ENCODE measurements at regions not wholly inside any gene's neighbourhood (a gene's known extent, or its start where the extent isn't known, plus 50 kb on each side); places are given as distances from the start of the nearest gene placed in this dataset.

DNA sequence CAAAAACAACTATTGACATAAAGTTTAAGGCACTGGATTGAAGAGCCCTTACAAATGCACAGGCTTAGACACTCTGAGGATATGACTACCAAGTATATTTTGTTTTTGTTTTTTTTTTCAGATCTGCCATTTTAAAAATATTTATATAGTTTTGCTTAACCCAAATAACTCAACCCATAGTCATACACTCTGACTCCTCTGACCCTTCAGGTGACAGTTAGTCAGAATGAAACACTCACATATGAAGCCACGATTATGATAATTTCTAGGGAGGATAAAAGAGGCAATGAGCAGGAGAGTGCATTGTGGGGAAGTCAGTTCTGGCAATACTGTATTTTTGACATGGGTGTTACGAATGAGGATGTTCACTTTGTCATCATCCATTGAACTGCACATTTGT, 774.7 kb downstream of the MECOM start:
- no peak for DNase-seq (ENCODE audit: low spot score)
- ChIA-PET CTCF (interaction anchor here (1.0 to 1.3 kb wide), 3 partner anchors 11 to 24 kb away, joined by 3 to 5 read pairs (median 4); no protein-coding TSS in a partner anchor), POLR2A (interaction anchor here (0.7 kb wide), 1 partner anchor 1698 kb away, joined by 5 read pairs; no protein-coding TSS in a partner anchor)
- Mint-ChIP-seq H3K36me3 (no peaks in the 10 kb centered on the region), H3K27ac (no peak overlapping the region), H3K4me3 (no peak overlapping the region), H3K27me3 (ENCODE audit: low read depth) (no peaks in the 10 kb centered on the region), H3K4me1 (no peaks in the 10 kb centered on the region), H3K9me3 (peaks cover under 1% of the 10 kb centered on the region; the same call in 1 of the 2 replicates)
- TF ChIP-seq HMGA2 (CRISPR knock-in tag; IDR thresholded peaks at IDR 0.05) (no peak), NFATC4 (CRISPR knock-in tag; IDR thresholded peaks at IDR 0.05) (no peak), SP1 (CRISPR knock-in tag; conservative IDR thresholded peaks at IDR 0.05) (no peak), CREB1 (CRISPR knock-in tag; IDR thresholded peaks at IDR 0.05) (no peak), GRHL2 (CRISPR knock-in tag; IDR thresholded peaks at IDR 0.05; ENCODE audit: insufficient replicate concordance, severe bottlenecking) (no peak), SMAD4 (CRISPR knock-in tag; IDR thresholded peaks at IDR 0.05) (no peak), ATF1 (CRISPR knock-in tag; IDR thresholded peaks at IDR 0.05) (no peak), ESRRA (CRISPR knock-in tag; IDR thresholded peaks at IDR 0.05; ENCODE audit: borderline replicate concordance) (no peak), RELA (CRISPR knock-in tag; IDR thresholded peaks at IDR 0.05; ENCODE audit: borderline replicate concordance) (no peak), TCF7 (CRISPR knock-in tag; IDR thresholded peaks at IDR 0.05; ENCODE audit: low read depth) (no peak)
- TF ChIP-seq, protein P1, sequence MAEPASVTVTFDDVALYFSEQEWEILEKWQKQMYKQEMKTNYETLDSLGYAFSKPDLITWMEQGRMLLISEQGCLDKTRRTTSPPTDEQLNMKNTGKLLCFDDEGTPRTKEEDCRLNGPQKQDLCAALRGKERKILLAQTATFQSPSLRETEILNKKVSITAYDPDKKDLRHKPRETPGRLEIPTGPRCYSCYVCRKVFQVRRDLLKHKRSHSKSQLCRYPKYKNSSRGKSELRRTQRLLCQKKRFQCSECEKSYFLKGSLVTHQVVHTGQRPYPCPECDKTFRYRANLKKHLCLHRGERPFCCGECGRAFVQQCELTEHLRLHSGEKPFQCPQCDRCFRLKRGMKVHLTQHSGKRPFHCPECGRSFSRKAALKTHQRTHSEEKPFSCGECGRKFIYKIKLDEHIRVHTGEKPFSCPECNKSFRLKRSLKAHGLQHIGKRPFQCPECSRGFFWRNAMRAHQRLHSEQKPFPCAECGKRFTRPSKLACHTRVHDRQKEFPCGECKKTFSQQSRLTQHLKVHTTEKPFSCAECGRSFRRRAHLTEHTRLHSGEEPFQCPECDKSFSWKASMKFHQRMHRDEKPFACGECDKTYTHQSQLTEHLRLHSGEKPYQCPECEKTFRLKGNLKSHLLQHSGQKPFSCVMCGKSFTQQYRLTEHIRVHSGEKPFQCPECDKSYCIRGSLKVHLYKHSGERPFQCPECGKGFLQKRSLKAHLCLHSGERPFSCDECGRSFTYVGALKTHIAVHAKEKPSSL (CRISPR knock-in tag; conservative IDR thresholded peaks at IDR 0.05): no peak
- TF ChIP-seq, protein P2, sequence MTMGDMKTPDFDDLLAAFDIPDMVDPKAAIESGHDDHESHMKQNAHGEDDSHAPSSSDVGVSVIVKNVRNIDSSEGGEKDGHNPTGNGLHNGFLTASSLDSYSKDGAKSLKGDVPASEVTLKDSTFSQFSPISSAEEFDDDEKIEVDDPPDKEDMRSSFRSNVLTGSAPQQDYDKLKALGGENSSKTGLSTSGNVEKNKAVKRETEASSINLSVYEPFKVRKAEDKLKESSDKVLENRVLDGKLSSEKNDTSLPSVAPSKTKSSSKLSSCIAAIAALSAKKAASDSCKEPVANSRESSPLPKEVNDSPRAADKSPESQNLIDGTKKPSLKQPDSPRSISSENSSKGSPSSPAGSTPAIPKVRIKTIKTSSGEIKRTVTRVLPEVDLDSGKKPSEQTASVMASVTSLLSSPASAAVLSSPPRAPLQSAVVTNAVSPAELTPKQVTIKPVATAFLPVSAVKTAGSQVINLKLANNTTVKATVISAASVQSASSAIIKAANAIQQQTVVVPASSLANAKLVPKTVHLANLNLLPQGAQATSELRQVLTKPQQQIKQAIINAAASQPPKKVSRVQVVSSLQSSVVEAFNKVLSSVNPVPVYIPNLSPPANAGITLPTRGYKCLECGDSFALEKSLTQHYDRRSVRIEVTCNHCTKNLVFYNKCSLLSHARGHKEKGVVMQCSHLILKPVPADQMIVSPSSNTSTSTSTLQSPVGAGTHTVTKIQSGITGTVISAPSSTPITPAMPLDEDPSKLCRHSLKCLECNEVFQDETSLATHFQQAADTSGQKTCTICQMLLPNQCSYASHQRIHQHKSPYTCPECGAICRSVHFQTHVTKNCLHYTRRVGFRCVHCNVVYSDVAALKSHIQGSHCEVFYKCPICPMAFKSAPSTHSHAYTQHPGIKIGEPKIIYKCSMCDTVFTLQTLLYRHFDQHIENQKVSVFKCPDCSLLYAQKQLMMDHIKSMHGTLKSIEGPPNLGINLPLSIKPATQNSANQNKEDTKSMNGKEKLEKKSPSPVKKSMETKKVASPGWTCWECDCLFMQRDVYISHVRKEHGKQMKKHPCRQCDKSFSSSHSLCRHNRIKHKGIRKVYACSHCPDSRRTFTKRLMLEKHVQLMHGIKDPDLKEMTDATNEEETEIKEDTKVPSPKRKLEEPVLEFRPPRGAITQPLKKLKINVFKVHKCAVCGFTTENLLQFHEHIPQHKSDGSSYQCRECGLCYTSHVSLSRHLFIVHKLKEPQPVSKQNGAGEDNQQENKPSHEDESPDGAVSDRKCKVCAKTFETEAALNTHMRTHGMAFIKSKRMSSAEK (CRISPR knock-in tag; IDR thresholded peaks at IDR 0.05; ENCODE audit: borderline replicate concordance): no peak
- TF ChIP-seq, protein P3, sequence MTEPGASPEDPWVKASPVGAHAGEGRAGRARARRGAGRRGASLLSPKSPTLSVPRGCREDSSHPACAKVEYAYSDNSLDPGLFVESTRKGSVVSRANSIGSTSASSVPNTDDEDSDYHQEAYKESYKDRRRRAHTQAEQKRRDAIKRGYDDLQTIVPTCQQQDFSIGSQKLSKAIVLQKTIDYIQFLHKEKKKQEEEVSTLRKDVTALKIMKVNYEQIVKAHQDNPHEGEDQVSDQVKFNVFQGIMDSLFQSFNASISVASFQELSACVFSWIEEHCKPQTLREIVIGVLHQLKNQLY (CRISPR knock-in tag; IDR thresholded peaks at IDR 0.05): no peak
- TF ChIP-seq, protein P4, sequence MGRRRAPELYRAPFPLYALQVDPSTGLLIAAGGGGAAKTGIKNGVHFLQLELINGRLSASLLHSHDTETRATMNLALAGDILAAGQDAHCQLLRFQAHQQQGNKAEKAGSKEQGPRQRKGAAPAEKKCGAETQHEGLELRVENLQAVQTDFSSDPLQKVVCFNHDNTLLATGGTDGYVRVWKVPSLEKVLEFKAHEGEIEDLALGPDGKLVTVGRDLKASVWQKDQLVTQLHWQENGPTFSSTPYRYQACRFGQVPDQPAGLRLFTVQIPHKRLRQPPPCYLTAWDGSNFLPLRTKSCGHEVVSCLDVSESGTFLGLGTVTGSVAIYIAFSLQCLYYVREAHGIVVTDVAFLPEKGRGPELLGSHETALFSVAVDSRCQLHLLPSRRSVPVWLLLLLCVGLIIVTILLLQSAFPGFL (CRISPR knock-in tag; IDR thresholded peaks at IDR 0.05; ENCODE audit: borderline replicate concordance): no peak
- TF ChIP-seq, protein P5, sequence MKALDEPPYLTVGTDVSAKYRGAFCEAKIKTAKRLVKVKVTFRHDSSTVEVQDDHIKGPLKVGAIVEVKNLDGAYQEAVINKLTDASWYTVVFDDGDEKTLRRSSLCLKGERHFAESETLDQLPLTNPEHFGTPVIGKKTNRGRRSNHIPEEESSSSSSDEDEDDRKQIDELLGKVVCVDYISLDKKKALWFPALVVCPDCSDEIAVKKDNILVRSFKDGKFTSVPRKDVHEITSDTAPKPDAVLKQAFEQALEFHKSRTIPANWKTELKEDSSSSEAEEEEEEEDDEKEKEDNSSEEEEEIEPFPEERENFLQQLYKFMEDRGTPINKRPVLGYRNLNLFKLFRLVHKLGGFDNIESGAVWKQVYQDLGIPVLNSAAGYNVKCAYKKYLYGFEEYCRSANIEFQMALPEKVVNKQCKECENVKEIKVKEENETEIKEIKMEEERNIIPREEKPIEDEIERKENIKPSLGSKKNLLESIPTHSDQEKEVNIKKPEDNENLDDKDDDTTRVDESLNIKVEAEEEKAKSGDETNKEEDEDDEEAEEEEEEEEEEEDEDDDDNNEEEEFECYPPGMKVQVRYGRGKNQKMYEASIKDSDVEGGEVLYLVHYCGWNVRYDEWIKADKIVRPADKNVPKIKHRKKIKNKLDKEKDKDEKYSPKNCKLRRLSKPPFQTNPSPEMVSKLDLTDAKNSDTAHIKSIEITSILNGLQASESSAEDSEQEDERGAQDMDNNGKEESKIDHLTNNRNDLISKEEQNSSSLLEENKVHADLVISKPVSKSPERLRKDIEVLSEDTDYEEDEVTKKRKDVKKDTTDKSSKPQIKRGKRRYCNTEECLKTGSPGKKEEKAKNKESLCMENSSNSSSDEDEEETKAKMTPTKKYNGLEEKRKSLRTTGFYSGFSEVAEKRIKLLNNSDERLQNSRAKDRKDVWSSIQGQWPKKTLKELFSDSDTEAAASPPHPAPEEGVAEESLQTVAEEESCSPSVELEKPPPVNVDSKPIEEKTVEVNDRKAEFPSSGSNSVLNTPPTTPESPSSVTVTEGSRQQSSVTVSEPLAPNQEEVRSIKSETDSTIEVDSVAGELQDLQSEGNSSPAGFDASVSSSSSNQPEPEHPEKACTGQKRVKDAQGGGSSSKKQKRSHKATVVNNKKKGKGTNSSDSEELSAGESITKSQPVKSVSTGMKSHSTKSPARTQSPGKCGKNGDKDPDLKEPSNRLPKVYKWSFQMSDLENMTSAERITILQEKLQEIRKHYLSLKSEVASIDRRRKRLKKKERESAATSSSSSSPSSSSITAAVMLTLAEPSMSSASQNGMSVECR (CRISPR knock-in tag; IDR thresholded peaks at IDR 0.05; ENCODE audit: borderline replicate concordance): no peak
- no peak for ATAC-seq
